Esophagus muscularis mucosa (tissue), 4 donors: ENCODE measurements at regions not wholly inside any gene's neighbourhood (a gene's known extent, or its start where the extent isn't known, plus 50 kb on each side); places are given as distances from the start of the nearest gene placed in this dataset.

Source experiments
- CTCF ChIP-seq, 3 experiments: fragments of 200-600 bp in 2 of 3; fragments of 450-650 bp in 1 of 3; sonication (generic) in 2 of 3; IDR thresholded peaks; one replicate each; pipeline ENCODE4 v1.5.1; 2017 to 2019; ENCODE audit warnings: antibody characterized with exemption in 3 of 3, mild to moderate bottlenecking in 2 of 3, moderate library complexity in 1 of 3
- EP300 ChIP-seq: sonication (generic); formaldehyde crosslinking; IDR thresholded peaks from one replicate; pipeline ENCODE4 v1.6.1; 2017; ENCODE audit warnings: antibody characterized with exemption
- POLR2A ChIP-seq: fragments of 450-650 bp; IDR thresholded peaks from one replicate; pipeline ENCODE4 v1.6.1; 2017; ENCODE audit warnings: antibody characterized with exemption, moderate library complexity, mild to moderate bottlenecking, low read depth
- POLR2AphosphoS5 ChIP-seq, 2 donors: sonication (generic); formaldehyde crosslinking; IDR thresholded peaks; one replicate each; pipeline ENCODE4 v1.6.1; 2017; ENCODE audit warnings: antibody characterized with exemption in 2 of 2

- TF ChIP-seq CTCF (IDR thresholded peaks at IDR 0.05) (no peak), POLR2A (no peak), POLR2AphosphoS5 (IDR thresholded peaks at IDR 0.05) (no peak), EP300 (no peak)
Measured at GRCh38 chr4:111798840-111799239, 346.4 kb upstream of the FAM241A start.
